SK-MEL-5 (cell line): ENCODE measurements at regions not wholly inside any gene's neighbourhood (a gene's known extent, or its start where the extent isn't known, plus 50 kb on each side); places are given as distances from the start of the nearest gene placed in this dataset.

Experiments
- DNase-seq: peaks from one replicate; pipeline ENCODE4 v3.0.0-alpha.2; 2016; ENCODE audit warnings: low read depth, low spot score
- in situ Hi-C: cut with HindIII; loops from 2 replicates; pipeline ENCODE4 v1.10.0; 2016; ENCODE audit warnings: low sequenced_read_pairs, high pct_unique_total_duplicates, low pct_unique_long_range_greater_than_20kb

DNA sequence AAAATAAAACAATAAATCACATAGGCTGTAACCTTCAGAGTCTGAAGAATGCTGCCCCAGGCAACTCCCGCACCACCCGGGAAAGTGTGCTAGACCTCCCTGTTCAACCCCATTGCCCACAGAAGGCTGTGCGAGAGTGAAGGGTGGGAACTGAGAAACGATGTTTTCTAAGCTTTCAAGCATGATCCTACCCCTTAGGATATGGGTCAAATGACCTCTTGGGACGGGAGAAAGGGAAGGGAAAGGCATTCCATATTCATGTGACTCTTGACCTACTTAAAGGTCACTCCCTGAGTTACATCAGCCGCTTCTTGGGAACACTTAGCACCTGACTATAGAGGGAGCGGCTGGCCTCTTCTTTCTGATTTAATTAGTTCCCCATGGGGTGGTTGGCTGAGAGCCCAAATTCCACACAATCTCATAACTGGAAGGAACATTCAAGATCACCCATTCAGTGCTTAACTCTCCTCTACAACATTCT is 114.7 kb upstream of the SLC24A5 start:
- in situ Hi-C loops: no loop called here
- DNase-seq: peak; percentile 95

DNA sequence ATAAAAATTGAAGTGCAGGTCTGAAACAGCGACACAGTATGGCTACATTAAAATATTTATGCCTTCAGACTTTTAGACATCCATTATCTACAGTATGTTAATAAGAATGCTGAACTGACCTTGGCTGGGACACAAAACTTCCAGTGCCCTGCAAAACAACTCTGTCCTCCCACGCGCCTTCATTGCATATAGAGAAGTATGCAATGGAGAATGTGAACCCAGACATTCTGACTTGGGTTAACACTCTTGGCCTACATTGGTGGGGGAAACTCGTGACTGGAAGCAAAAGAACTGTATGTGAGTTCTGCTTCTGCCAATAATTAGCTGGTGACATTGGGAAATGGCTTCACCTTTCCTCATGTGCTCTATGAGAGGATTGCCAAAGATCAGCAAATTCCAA is 110.5 kb upstream of the SLC24A5 start:
- in situ Hi-C loops: no loop called here
- no peak for DNase-seq

DNA sequence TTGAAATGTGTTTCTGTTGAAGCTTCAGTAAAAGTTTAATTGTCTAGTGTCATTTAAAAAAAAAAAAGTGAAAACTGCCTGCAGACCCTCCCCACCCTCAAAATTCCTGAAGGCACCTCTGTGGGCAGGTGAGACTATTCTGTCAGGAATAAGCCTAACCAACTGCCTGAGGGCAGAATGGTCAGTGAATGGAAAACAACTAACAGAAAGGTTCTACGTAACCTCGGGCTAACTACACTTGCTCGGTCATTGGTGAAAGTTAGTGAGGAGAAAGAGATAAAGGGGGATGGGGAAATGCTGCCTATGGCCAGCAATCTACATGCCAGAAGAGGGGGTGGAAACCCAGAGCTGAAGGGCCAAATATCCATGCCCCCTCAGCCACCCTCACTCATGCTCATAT is 108.6 kb upstream of the SLC24A5 start:
- in situ Hi-C loops: no loop called here
- DNase-seq: no peak

DNA sequence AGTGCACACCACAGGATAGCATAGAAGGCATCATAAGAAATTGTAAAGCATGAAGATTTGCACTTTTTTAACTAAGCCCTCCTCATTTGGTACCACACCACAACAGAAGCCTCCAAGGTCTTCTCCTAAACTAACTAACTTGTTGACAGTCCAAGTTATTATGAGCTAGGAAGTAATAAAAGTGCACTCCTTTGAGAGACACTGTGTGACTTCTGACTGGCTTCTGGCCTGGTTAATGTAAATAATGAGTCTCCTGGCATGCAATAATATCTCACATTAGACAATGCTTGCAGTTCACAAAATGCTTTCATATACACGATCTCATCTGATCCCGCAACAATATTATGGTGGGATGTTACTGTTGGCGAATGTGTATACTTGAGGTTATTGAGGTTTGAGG is 103.9 kb upstream of the SLC24A5 start:
- in situ Hi-C loops: no loop called here
- no peak for DNase-seq

DNA sequence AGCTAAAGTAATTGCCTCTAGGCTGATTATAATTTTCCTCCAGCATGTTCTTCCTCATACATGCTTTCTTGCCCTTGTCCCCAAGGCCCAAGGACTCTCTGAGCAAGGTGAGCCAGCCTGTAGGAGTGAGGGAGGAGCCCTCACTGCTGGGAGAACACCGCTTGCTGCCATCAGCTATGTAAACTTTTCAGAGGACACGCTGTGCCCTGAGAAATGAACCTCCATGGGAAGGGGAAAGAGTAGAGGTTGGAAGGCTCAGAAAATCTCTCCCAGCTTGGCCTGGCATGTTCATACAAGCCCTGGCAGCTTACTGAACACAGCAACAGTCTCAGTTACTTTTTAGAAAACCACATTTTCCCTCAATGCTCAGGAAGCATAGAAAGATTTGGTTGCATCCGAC is 103.0 kb upstream of the SLC24A5 start:
- in situ Hi-C loops: no loop called here
- no peak for DNase-seq

DNA sequence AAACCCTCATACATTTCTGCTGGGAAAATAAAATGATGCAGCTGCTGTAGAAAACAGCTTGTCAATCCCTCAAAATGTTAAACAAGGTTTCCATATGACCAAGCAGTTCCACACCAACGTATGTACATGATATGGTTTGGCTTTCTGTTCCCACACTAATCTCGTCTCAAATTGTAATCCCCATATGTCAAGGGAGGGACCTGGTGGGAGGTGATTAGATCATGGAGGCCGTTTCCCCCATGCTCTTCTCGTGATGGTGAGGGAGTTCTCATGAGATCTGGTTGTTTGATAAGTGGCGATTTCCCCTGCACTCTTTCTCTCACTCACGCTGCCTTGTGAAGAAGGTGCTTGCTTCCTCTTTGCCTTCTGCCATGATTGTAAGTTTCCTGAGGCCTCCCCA is 100.6 kb upstream of the SLC24A5 start:
- DNase-seq: no peak
- in situ Hi-C loops: no loop called here

DNA sequence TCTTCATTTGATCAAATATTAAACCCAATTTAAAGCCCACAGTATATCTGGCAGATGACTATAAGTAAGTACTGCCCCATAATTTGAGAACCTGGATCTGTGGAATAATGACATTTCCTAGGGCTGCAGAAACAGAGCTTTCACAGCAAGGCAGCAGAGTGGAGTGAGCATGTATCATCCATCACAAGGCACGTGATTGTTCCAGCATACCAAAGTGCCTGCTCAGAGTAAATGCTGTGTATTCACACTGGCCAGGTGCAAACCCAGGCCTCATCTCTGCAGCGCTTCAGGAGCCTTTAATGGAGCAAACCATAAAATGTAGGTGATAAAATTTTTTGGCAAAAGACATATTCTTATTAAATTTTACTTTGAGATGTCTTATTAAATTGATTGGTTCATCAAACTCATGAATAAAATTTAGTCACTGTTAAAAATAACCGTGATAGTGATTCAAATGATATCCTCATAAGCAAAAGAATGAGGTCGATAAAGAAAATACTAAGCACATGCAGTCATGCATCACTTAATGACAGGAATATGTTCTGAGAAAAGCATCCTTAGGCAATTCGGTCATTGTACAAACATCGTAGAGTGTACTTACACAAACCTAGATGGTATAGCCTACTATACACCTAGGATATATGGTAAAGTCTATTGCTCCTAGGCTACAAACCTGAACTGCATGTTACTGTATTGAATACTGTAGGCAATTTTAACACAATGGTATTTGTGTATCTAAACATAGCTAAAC is 99.3 kb upstream of the SLC24A5 start:
- peak; percentile 43 for DNase-seq
- in situ Hi-C loops: no loop called here

DNA sequence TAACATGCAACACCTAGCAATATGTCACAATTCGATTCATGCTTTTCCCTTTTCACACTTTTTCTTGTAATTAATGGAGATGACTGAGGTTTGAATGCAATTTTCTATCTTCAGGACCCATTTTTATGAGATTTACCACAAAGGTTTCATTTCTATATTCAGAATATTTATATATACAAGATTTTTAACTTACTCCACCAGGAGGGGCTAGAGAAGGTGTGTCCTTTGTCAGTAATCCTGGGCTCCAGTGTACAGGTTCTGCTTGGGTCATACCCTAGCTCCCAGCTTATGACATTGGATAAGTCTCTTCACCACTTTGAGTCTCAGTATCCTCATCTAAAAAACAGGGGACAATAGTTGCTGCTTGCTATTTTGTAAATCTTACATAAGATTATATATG is 95.7 kb upstream of the SLC24A5 start:
- peak; percentile 48 for DNase-seq
- in situ Hi-C loops: no loop called here

DNA sequence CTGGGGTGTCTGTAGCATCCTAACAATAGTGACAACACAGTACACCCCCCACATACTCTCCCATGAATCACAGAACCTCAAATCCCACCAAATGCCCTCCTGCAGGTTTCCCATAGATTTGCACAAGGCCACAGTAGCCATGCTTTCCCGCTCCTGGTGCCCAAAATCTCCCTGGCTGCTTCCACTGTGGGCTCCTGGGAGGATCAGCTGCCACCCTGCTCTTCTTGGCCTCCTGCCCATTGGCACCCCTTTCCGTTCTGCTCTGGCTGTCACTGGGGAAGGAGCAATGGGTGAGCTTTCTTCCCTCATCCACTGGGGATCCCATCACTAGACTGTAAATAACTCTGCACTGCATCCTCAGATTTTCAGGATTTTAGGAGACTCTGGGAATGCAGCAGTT is 92.1 kb upstream of the SLC24A5 start:
- DNase-seq: no peak
- in situ Hi-C loops: no loop called here

DNA sequence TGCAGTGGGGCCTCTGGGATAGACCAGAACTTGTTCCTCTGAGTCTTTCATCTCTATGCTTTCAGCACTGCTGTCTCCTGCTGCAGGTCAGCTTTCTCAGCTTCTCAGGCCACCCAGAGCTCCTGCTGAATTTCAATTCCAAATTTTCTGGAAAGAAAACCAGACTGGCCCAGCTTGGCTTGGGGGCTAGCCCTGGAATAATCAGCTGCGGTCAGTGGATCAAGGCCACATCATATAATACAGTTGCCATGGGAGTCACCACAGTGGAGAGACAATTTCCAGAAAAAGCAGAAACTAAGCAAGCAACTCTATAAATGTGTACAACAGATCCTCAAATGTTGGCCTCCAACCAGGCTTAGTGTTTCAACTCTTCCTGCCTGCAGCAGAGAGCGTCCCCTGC is 91.1 kb upstream of the SLC24A5 start:
- in situ Hi-C loops: no loop called here
- no peak for DNase-seq

DNA sequence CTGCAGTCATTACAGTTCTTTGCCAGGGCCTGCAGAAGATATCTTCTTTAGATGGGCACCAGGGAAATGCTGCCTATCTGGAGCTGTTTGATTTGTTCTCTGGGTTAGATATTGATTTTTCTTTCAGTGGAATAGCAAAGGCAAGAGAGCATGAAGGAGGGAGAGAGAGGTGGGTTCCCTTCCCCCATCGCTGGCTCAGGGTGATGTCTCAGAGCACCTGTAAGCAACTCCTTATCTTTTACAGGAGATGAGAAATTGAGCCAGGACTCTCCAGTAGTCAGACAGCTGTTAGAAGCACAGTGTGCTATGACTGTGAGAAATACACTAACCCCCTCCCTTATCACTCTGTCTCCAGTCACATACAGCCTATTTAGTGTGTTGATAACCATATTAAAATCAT is 89.3 kb upstream of the SLC24A5 start:
- DNase-seq: no peak
- in situ Hi-C loops: no loop called here

DNA sequence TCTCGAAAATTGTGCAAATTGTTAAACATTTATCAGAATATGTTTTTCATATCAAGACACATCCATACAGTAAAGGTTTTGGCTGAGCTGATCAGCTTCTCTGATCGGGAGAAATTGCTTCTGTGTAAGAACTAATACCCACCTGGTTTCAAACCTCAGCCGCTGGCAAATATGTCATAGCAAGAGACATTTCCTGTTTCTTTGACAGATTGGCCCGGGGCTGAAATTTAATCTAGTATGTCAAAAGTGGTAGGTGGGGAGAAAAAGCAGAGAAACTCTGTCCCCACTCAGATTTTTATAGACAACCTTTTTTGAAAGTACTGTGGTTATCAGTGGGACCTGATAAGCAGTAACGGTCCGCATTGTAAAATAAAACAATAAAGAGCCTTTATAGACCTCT is 88.8 kb upstream of the SLC24A5 start:
- DNase-seq: no peak
- in situ Hi-C loops: no loop called here

DNA sequence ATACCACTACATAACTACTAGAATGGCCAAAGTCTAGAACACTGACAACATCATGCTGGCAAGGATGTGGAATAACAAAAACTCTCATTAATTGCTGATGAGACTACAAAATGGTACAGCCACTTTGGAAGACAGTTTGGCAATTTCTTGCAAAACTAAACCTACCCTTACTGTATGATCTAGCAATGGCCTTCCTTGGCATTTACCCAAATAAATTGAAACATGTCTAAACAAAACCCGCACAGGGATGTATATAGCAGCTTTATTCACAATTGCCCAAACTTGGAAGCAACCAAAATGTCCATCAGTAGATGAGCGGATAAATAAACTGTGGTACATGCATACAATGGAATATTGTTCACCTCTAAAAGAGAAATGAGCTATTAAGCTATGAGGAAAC is 87.9 kb upstream of the SLC24A5 start:
- no peak for DNase-seq
- in situ Hi-C loops: no loop called here

DNA sequence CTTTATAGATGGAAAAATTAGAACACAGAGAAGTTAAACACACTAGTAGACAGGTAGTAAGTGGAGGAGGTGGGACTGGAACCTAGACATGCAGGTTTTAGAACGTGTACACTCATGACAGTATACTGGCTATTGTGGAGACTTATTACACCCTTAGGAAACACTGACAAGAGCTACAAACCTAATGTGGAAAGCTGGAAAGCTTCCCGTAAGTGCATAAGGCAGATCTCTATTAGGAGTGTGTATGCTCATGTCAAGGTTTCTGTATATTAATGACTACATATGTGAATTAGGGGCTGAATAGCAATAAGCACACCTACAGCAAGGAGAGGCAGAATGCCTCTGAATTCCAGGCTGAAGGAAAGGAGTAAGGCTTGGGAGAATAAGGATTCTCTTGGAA is 82.6 kb upstream of the SLC24A5 start:
- no peak for DNase-seq
- in situ Hi-C loops: no loop called here

DNA sequence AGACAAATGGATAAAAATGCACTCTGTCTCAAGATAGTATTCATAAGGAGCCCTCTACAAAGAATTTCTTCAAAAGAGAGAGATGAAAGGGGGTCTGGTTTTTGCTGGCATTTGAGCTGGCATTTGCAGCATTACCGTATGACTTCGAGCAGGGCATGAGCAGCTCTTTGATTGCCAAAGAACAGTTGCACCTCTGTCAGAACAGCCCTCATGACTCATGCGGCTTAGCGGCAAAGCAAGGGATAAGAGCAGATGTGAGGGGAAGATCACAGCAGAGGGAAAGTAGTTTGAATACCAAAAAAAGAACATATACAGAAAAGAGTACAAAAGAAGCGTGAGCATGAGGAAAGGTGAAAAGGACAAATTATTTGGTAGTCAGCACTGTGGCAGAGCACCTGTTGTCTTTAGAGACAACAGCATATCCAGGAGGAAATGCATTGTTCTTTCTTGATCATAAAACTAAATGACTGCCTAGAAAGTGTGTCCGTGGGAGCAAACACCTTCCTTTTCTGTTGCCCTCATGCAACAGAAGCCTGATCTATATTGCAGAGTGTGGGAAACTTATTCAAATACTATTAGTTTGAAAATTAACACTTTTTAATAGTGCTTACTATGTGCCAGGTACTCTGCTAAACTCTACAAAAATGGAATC is 80.5 kb upstream of the SLC24A5 start:
- peak; percentile 98 for DNase-seq
- in situ Hi-C loops: no loop called here

DNA sequence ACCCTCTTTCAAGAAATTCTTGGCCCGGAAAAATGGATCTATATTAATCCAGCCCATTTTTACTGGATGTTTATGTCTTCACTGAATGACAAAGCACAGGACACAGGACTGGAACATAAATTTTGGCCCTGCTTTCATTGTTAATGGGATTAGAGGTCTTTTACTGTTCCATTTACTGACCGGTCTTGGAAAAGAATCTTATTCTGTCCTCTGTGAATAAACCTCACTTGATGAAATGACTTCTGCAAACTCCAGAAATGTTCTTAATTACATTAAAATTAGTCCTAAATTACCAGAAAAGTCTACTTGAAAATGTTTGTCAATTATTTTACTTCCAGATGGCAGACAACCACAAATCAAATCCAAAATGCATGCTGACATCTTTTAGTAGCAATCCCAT is 79.3 kb upstream of the SLC24A5 start:
- in situ Hi-C loops: no loop called here
- no peak for DNase-seq

DNA sequence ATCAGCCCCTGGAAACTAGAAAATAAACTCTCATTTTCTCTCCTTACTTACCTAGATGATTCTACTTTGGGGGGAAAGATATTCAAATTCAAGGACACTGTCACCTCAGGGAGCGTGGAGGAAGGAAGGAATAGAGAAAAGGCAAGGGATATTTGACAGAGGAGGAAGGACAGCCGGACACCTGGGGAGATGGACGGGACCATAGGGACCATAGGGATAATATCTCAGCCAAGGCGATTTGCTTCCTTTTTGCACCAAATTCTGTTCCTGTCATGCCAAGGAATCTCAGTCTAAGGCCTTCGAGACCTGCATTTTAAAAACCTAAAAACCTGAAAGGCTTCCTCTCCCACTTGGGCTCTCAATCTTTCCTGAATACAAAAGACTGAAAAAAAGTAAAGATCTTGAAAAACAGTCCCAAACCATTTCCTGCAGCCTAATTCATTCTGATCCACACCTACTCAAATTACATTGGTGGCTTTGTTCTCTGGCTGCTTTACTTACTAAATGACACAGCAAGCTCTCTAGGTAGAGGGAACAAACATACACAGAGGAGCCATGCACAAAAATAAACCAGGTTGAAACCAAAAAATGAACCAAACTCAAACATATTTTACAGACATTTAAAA is 73.9 kb upstream of the SLC24A5 start:
- in situ Hi-C loops: no loop called here
- DNase-seq: peak; percentile 32

DNA sequence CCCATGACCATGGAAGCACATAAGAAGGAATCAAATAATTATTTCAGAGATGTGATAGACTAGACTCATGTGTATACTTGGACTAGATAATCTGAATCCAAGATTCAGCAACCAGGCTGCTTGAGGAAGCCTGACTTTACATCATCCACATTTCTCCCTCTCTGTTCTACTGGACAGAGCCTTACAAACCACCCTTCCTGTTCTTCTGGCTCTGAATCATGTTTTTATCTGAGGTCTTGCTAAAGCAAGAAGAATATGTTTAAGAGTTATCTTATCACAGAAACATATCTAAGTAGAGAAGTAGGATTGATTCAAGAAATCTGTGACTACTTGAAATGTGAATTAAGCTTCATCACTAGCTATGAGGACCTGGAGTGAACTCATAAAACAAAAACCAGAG is 71.1 kb upstream of the SLC24A5 start:
- in situ Hi-C loops: no loop called here
- DNase-seq: no peak

DNA sequence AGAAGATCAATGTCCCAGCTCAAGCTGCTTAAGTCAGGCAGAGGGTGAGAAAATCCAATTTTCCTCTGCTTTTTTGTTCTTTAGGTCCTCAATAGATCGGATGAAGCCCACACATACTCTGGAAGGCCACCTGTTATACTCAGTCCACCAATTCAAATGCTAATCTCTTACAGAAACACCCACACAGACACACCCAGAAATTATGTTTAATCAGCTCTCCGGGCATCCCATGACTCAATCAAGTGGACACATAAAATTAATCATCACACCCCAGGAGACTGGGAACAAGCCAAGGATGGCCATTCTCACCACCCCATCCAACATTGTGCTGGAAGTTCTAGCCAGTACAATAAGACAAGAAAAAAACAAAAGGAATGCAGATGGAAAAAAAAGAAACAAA is 67.8 kb upstream of the SLC24A5 start:
- in situ Hi-C loops: no loop called here
- DNase-seq: no peak
